ENCODE measurements at regions not wholly inside any gene's neighbourhood (a gene's known extent, or its start where the extent isn't known, plus 50 kb on each side); places are given as distances from the start of the nearest gene placed in this dataset.

DNA sequence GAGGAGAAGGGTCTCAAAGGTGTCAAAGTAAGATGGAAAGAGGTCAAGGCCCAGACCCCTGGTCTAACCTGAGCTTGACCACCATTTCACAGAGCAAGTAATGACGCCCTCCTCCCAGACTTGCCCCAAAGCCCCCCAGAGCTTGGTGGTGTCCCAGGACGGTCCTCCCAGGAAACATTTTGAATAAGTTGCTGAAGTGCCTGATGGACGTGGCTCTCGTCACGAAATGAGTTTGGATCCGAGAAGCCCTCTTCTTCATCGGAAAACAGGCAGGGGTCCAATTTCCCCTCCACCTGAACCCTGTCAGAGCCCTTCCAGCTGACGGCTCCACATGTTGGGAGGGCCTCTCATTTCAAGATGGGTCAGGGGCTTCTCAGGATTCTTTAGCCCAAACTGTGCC is 54.5 kb upstream of the TPM4 start:
- Histone ChIP-seq H3K36me3 (no peaks in the 10 kb centered on the region), H3K9me3 (ENCODE audit: severe bottlenecking) (no peaks in the 10 kb centered on the region), H3K27ac (no peak overlapping the region), H3K4me3 (ENCODE audit: low read depth, low read length) (no peak overlapping the region), H3K27me3 (ENCODE audit: insufficient read depth, low read depth, severe bottlenecking) (no peaks in the 10 kb centered on the region)
- TF ChIP-seq, protein P1, sequence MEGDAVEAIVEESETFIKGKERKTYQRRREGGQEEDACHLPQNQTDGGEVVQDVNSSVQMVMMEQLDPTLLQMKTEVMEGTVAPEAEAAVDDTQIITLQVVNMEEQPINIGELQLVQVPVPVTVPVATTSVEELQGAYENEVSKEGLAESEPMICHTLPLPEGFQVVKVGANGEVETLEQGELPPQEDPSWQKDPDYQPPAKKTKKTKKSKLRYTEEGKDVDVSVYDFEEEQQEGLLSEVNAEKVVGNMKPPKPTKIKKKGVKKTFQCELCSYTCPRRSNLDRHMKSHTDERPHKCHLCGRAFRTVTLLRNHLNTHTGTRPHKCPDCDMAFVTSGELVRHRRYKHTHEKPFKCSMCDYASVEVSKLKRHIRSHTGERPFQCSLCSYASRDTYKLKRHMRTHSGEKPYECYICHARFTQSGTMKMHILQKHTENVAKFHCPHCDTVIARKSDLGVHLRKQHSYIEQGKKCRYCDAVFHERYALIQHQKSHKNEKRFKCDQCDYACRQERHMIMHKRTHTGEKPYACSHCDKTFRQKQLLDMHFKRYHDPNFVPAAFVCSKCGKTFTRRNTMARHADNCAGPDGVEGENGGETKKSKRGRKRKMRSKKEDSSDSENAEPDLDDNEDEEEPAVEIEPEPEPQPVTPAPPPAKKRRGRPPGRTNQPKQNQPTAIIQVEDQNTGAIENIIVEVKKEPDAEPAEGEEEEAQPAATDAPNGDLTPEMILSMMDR (IDR thresholded peaks at IDR 0.05; ENCODE audit: low read depth, low read length): no peak
- DNase-seq: no peak

DNA sequence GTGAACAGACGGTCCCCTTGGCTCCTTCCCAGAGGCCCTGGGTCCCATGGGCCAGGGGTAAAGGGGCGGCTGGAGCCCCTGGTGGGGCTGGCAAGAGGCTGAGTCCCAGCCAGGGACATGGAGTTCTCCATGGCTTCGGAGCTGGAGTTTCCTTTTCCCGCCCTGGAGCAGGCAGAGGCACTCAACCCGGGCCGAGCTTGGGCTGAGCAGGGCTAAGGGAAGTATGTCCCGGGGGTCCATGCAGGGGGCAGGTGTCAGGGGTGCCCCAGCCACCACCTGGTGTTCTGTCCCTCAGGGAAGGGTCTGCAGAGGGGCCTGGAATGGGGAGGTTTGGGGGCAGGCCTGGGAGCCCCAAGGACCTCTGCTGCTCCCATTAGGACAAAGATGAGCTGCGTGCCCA is 54.0 kb upstream of the TPM4 start:
- H3K9me3 ChIP-seq (ENCODE audit: severe bottlenecking): no peaks in the 10 kb centered on the region
- no peaks in the 10 kb centered on the region for H3K36me3 ChIP-seq
- DNase-seq: no peak
- no peak overlapping the region for H3K4me3 ChIP-seq (ENCODE audit: low read depth, low read length)
- TF ChIP-seq, protein P1 (IDR thresholded peaks at IDR 0.05; ENCODE audit: low read depth, low read length): no peak
- no peak overlapping the region for H3K27ac ChIP-seq
- no peaks in the 10 kb centered on the region for H3K27me3 ChIP-seq (ENCODE audit: insufficient read depth, low read depth, severe bottlenecking)

DNA sequence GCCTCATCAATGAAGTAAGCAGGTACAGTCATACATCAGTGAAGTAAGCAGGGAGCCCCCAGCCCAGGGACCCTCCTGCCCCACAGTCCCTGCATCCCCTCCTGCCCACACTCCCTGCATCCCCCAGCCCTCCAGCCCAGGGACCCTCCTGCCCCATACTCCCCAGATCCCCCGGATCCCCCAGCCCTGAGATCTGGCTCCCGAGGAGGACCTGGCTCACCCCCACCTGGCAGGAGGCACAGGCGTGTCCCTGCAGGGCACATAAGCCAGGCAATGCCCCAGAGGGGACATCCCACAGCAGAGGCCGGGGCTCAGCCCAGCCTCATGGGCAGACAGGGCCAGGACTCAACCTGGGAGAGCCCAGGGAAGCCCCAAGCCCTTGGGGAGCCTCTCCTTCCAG is 53.6 kb upstream of the TPM4 start:
- no peak for DNase-seq
- H3K36me3 ChIP-seq: no peaks in the 10 kb centered on the region
- TF ChIP-seq, protein P1 (IDR thresholded peaks at IDR 0.05; ENCODE audit: low read depth, low read length): no peak
- no peak overlapping the region for H3K4me3 ChIP-seq (ENCODE audit: low read depth, low read length)
- no peak overlapping the region for H3K27ac ChIP-seq
- H3K9me3 ChIP-seq (ENCODE audit: severe bottlenecking): no peaks in the 10 kb centered on the region
- no peaks in the 10 kb centered on the region for H3K27me3 ChIP-seq (ENCODE audit: insufficient read depth, low read depth, severe bottlenecking)

DNA sequence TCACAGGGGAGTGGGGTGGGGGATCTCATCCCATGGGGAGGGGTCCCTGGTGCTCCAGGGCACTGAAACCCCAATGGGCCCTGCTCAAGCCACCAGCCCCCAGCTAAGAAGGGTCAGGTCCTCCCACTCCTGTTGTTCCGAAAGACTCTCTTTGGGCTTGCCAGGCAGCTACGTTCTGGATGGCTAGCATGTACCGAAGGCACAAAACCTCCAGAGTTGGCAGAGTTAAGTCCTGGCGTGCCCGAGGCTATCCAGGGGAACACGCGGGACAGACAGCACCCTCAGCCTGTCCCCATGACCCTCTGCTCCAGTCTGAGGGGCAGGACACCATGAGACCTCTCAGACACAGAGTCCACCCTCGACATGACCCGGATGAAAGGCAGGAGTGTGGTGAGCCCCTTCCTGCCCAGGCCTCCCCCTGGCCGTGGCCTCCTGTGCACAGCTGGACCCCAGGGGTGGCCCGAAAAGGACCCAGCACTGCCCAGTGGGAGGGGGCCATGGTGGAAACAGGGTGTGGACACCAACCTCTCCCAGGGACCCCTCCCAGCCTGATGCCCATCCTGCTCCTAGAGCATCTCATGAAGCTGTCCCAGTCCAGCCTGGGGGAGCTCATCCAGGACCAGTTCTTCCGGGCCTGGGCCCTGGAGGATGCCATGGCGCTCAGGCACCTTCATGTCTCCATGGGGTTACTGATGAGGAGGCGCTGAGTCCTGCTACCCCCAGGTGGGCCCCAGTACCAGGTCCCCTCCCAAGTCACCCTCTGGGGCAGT is 53.0 kb upstream of the TPM4 start:
- Histone ChIP-seq H3K27me3 (ENCODE audit: insufficient read depth, low read depth, severe bottlenecking) (no peaks in the 10 kb centered on the region), H3K9me3 (ENCODE audit: severe bottlenecking) (no peaks in the 10 kb centered on the region), H3K4me3 (ENCODE audit: low read depth, low read length) (no peak overlapping the region), H3K36me3 (no peaks in the 10 kb centered on the region), H3K27ac (no peak overlapping the region)
- no peak for DNase-seq
- TF ChIP-seq, protein P1 (IDR thresholded peaks at IDR 0.05; ENCODE audit: low read depth, low read length): no peak

DNA sequence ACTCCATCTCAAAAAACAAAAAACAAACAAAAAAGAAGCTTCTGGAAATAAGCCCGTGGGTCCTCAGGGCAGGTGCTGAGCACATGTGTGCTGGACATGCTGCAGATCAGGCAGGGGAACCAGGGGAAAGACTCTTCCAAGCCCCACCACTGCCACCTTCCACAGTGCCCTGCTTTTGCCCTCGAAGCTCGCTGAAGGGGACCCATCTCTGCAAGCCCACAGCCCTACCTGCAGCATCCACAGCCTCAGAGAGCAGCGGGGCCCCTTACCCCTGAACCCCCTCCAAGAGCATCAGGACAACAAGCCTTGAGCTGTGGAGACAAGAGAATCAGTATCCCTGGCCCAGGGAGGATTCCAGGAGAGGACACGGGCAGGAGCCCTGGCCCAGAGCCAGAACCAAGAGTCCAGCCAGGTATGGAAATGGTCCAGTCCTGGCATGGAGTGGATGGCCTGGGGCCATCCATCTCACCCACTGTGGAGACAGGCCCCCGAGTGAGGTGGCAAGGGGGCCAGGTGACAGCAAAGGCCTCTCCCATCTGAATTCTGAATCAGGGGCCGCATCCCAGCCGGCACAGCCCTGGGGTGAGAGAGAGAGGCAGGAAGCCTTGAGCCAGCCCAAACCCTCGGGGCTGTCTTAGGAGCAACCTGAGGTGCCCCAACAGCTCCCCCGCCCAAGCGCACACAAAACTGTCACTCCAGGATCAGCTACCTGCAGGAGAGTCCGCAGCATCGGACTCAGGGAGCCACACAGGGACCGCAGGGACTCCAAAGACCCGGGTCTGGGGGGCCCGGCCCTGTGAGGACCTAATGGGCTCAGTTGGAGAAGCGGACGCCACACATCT is 51.8 kb upstream of the TPM4 start:
- no peak for DNase-seq
- no peaks in the 10 kb centered on the region for H3K9me3 ChIP-seq (ENCODE audit: severe bottlenecking)

More for the DNA sequence above, 51.8 kb upstream of the TPM4 start:
- Histone ChIP-seq H3K4me3 (ENCODE audit: low read depth, low read length) (no peak overlapping the region), H3K27ac (no peak overlapping the region), H3K27me3 (ENCODE audit: insufficient read depth, low read depth, severe bottlenecking) (no peaks in the 10 kb centered on the region), H3K36me3 (no peaks in the 10 kb centered on the region)
- TF ChIP-seq, protein P1 (IDR thresholded peaks at IDR 0.05; ENCODE audit: low read depth, low read length): no peak
